ENCODE measurements at regions not wholly inside any gene's neighbourhood (a gene's known extent, or its start where the extent isn't known, plus 50 kb on each side); places are given as distances from the start of the nearest gene placed in this dataset.

- DNase-seq (ENCODE audit: low read depth in 3 of 3): no peak
Observed at GRCh38 chr15:29919380-29919881, 97.2 kb upstream of the TJP1 start.

- DNase-seq (ENCODE audit: low read depth in 3 of 3): no peak
Observed at GRCh38 chr15:29917600-29918597, 95.6 kb upstream of the TJP1 start.

GRCh38 chr15:29914511-29914926 is 92.3 kb upstream of the TJP1 start:
- DNase-seq (ENCODE audit: low read depth in 3 of 3): no peak

GRCh38 chr15:29913528-29914135 is 91.4 kb upstream of the TJP1 start:
- DNase-seq (ENCODE audit: low read depth in 3 of 3): no peak

- DNase-seq (ENCODE audit: low read depth in 3 of 3): no peak
Observed at GRCh38 chr15:29911705-29912104, 89.4 kb upstream of the TJP1 start.

- no peak for DNase-seq (ENCODE audit: low read depth in 3 of 3)
Observed at GRCh38 chr15:29910068-29910467, 87.8 kb upstream of the TJP1 start.

GRCh38 chr15:29904757-29905417 is 82.6 kb upstream of the TJP1 start:
- no peak for DNase-seq (ENCODE audit: low read depth in 3 of 3)

- no peak for DNase-seq (ENCODE audit: low read depth in 3 of 3)
Observed at GRCh38 chr15:29903785-29904464, 81.7 kb upstream of the TJP1 start.

GRCh38 chr15:29903028-29903427 is 80.8 kb upstream of the TJP1 start:
- no peak for DNase-seq (ENCODE audit: low read depth in 3 of 3)

- no peak for DNase-seq (ENCODE audit: low read depth in 3 of 3)
Observed at GRCh38 chr15:29900237-29901189, 78.2 kb upstream of the TJP1 start.

- no peak for DNase-seq (ENCODE audit: low read depth in 3 of 3)
Observed at GRCh38 chr15:29896062-29896461, 73.8 kb upstream of the TJP1 start.

GRCh38 chr15:29891096-29891457 is 68.8 kb upstream of the TJP1 start:
- DNase-seq (ENCODE audit: low read depth in 3 of 3): no peak

- no peak for DNase-seq (ENCODE audit: low read depth in 3 of 3)
Observed at GRCh38 chr15:29890336-29891095, 68.2 kb upstream of the TJP1 start.

GRCh38 chr15:29889542-29890329 is 67.5 kb upstream of the TJP1 start:
- no peak for DNase-seq (ENCODE audit: low read depth in 3 of 3)

GRCh38 chr15:29888646-29889045 is 66.4 kb upstream of the TJP1 start:
- DNase-seq (ENCODE audit: low read depth in 3 of 3): no peak

- DNase-seq (ENCODE audit: low read depth in 3 of 3): no peak
Observed at GRCh38 chr15:29887721-29888120, 65.5 kb upstream of the TJP1 start.

- no peak for DNase-seq (ENCODE audit: low read depth in 3 of 3)
Observed at GRCh38 chr15:29885183-29885582, 62.9 kb upstream of the TJP1 start.

- DNase-seq (ENCODE audit: low read depth in 3 of 3): no peak
Observed at GRCh38 chr15:29883126-29883525, 60.9 kb upstream of the TJP1 start.

GRCh38 chr15:29880886-29881285 is 58.6 kb upstream of the TJP1 start:
- no peak for DNase-seq (ENCODE audit: low read depth in 3 of 3)

Measured in stimulated activated CD4-positive, alpha-beta T cell treated with anti-CD3 and anti-CD28 coated beads, TNF-alpha, amount 100 ng/mL, for 24 hours (primary cell).